Neural progenitor cell (in vitro differentiated cells): ENCODE measurements at regions not wholly inside any gene's neighbourhood (a gene's known extent, or its start where the extent isn't known, plus 50 kb on each side); places are given as distances from the start of the nearest gene placed in this dataset.

Experiments used
- DNase-seq: peaks from one replicate; pipeline ENCODE4 v3.0.0-alpha.2; 2016; ENCODE audit warnings: low spot score
- H2AFZ ChIP-seq: fragments of 200-600 bp; sonication (generic); replicated peaks from 2 replicates; pipeline ENCODE4 v1.6.1; 2016; ENCODE audit warnings: antibody characterized with exemption
- H3F3A ChIP-seq: fragments of 200-600 bp; sonication (generic); 2 replicates; pipeline ENCODE4 v1.6.1; 2016; ENCODE audit warnings: antibody characterized with exemption, low read depth
- H3K27ac ChIP-seq: fragments of 200-600 bp; sonication (generic); 2 replicates; pipeline ENCODE4 v1.5.1; 2016; ENCODE audit warnings: mild to moderate bottlenecking
- H3K27me3 ChIP-seq: fragments of 200-600 bp; sonication (generic); 2 replicates; pipeline ENCODE4 v1.6.1; 2016; ENCODE audit warnings: mild to moderate bottlenecking, moderate library complexity
- H3K36me3 ChIP-seq: fragments of 200-600 bp; sonication (generic); 2 replicates; pipeline ENCODE4 v1.5.1; 2016
- H3K4me1 ChIP-seq: fragments of 200-600 bp; sonication (generic); 2 replicates; pipeline ENCODE4 v1.6.1; 2016; ENCODE audit warnings: mixed run types
- H3K4me2 ChIP-seq: fragments of 200-600 bp; sonication (generic); 2 replicates; pipeline ENCODE4 v1.6.1; 2016
- H3K4me3 ChIP-seq: fragments of 200-600 bp; sonication (generic); 2 replicates; pipeline ENCODE4 v1.5.1; 2016
- H3K79me2 ChIP-seq: fragments of 200-600 bp; sonication (generic); 2 replicates; pipeline ENCODE4 v1.6.1; 2016; ENCODE audit warnings: low read depth
- H3K9ac ChIP-seq: fragments of 200-600 bp; sonication (generic); 2 replicates; pipeline ENCODE4 v1.6.1; 2016
- H3K9me3 ChIP-seq: fragments of 200-600 bp; sonication (generic); 2 replicates; pipeline ENCODE4 v1.5.1; 2016; ENCODE audit warnings: low read depth
- H4K20me1 ChIP-seq: fragments of 200-600 bp; sonication (generic); 2 replicates; pipeline ENCODE4 v1.6.1; 2016; ENCODE audit warnings: low read depth
- H3K27ac Mint-ChIP-seq: 3 replicates; pipeline ENCODE4 v1.8.0; 2021; ENCODE audit warnings: mixed read lengths
- H3K27me3 Mint-ChIP-seq: 2 replicates; pipeline ENCODE4 v1.8.0; 2022; ENCODE audit warnings: low read depth, mild to moderate bottlenecking, inconsistent platforms, moderate library complexity, mixed read lengths; ENCODE audit not compliant: insufficient read depth
- H3K36me3 Mint-ChIP-seq: 3 replicates; pipeline ENCODE4 v1.8.0; 2021; ENCODE audit warnings: mixed read lengths
- H3K4me1 Mint-ChIP-seq: 3 replicates; pipeline ENCODE4 v1.8.0; 2021; ENCODE audit warnings: mixed read lengths
- H3K4me3 Mint-ChIP-seq: 3 replicates; pipeline ENCODE4 v1.8.0; 2021; ENCODE audit warnings: mild to moderate bottlenecking, moderate library complexity, mixed read lengths
- H3K9me3 Mint-ChIP-seq: 3 replicates; pipeline ENCODE4 v1.8.0; 2020; ENCODE audit warnings: mixed read lengths
- CTCF ChIP-seq: fragments of 200-600 bp; sonication (generic); IDR thresholded peaks from 2 replicates; pipeline ENCODE4 v1.5.1; 2017; ENCODE audit warnings: antibody characterized with exemption, mild to moderate bottlenecking
- EZH2 ChIP-seq: fragments of 200-600 bp; sonication (generic); IDR thresholded peaks from 2 replicates; pipeline ENCODE4 v1.6.1; 2017; ENCODE audit warnings: antibody characterized with exemption, mild to moderate bottlenecking, moderate library complexity
- EZH2phosphoT487 ChIP-seq: fragments of 200-600 bp; sonication (generic); IDR thresholded peaks from 2 replicates; pipeline ENCODE4 v1.6.1; 2017; ENCODE audit warnings: antibody characterized with exemption

GRCh38 chr16:52283584-52284375 lies 263.2 kb downstream of the TOX3 start:
- Histone ChIP-seq H4K20me1 (no peaks in the 10 kb centered on the region), H3K27ac (no peak overlapping the region), H3K4me2 (no peak overlapping the region), H2AFZ (no peak overlapping the region), H3K27me3 (no peaks in the 10 kb centered on the region), H3K4me1 (peaks cover 12% of the 10 kb centered on the region), H3K9ac (no peak overlapping the region), H3F3A (no peaks in the 10 kb centered on the region), H3K79me2 (no peaks in the 10 kb centered on the region), H3K4me3 (no peak overlapping the region), H3K9me3 (no peaks in the 10 kb centered on the region), H3K36me3 (no peaks in the 10 kb centered on the region)
- no peak for DNase-seq
- Mint-ChIP-seq H3K4me3 (no peak overlapping the region), H3K4me1 (peaks cover 6% of the 10 kb centered on the region), H3K36me3 (no peaks in the 10 kb centered on the region), H3K27me3 (no peaks in the 10 kb centered on the region), H3K9me3 (no peaks in the 10 kb centered on the region), H3K27ac (no peak overlapping the region)
- TF ChIP-seq EZH2 (no peak), CTCF (no peak), EZH2phosphoT487 (no peak)

GRCh38 chr16:52283018-52283417 lies 263.9 kb downstream of the TOX3 start:
- no peak for DNase-seq
- no peak overlapping the region for H2AFZ ChIP-seq
- peaks cover 12% of the 10 kb centered on the region for H3K4me1 ChIP-seq
- no peaks in the 10 kb centered on the region for H4K20me1 ChIP-seq
- no peak overlapping the region for H3K4me3 ChIP-seq
- H3K4me2 ChIP-seq, result no peak overlapping the region
- no peaks in the 10 kb centered on the region for H3K9me3 ChIP-seq
- no peak for TF ChIP-seq CTCF
- no peak for TF ChIP-seq EZH2phosphoT487
- TF ChIP-seq EZH2, result no peak
- H3K27ac Mint-ChIP-seq, result no peak overlapping the region
- H3K36me3 Mint-ChIP-seq, result no peaks in the 10 kb centered on the region
- no peaks in the 10 kb centered on the region for H3K27me3 ChIP-seq
- H3K79me2 ChIP-seq, result no peaks in the 10 kb centered on the region
- no peak overlapping the region for H3K4me3 Mint-ChIP-seq
- H3K36me3 ChIP-seq, result no peaks in the 10 kb centered on the region
- no peaks in the 10 kb centered on the region for H3K9me3 Mint-ChIP-seq
- H3K27me3 Mint-ChIP-seq, result no peaks in the 10 kb centered on the region
- no peak overlapping the region for H3K27ac ChIP-seq
- H3K9ac ChIP-seq, result no peak overlapping the region
- no peaks in the 10 kb centered on the region for H3F3A ChIP-seq
- H3K4me1 Mint-ChIP-seq, result peaks cover 6% of the 10 kb centered on the region

GRCh38 chr16:52280086-52280485 lies 266.9 kb downstream of the TOX3 start:
- Mint-ChIP-seq H3K27me3 (peaks cover 2% of the 10 kb centered on the region), H3K4me3 (no peak overlapping the region)

More at GRCh38 chr16:52280086-52280485, 266.9 kb downstream of the TOX3 start:
- Histone ChIP-seq H2AFZ (no peak overlapping the region), H3K27me3 (no peaks in the 10 kb centered on the region), H3F3A (no peaks in the 10 kb centered on the region), H4K20me1 (no peaks in the 10 kb centered on the region), H3K4me1 (peaks cover 12% of the 10 kb centered on the region), H3K36me3 (no peaks in the 10 kb centered on the region), H3K9me3 (no peaks in the 10 kb centered on the region), H3K4me2 (no peak overlapping the region), H3K9ac (no peak overlapping the region), H3K4me3 (no peak overlapping the region), H3K27ac (no peak overlapping the region), H3K79me2 (no peaks in the 10 kb centered on the region)
- no peak overlapping the region for H3K27ac Mint-ChIP-seq
- no peak for DNase-seq
- H3K4me1 Mint-ChIP-seq, result peaks cover 6% of the 10 kb centered on the region
- TF ChIP-seq EZH2phosphoT487 (no peak), EZH2 (no peak), CTCF (no peak)
- H3K9me3 Mint-ChIP-seq, result peaks cover 2% of the 10 kb centered on the region
- H3K36me3 Mint-ChIP-seq, result no peaks in the 10 kb centered on the region
